ENCODE measurements at regions not wholly inside any gene's neighbourhood (a gene's known extent, or its start where the extent isn't known, plus 50 kb on each side); places are given as distances from the start of the nearest gene placed in this dataset.

- no peak for TF ChIP-seq RCOR1 (IDR thresholded peaks at IDR 0.05; ENCODE audit: borderline replicate concordance in 1 of 2, low read depth in 2 of 2, low read length in 2 of 2)
- TF ChIP-seq ADNP (tag; IDR thresholded peaks at IDR 0.05), result no peak
- no peak for TF ChIP-seq PHTF2 (CRISPR knock-in tag; IDR thresholded peaks at IDR 0.05)
- TF ChIP-seq L3MBTL2 (IDR thresholded peaks at IDR 0.05), result no peak
Measured at GRCh38 chr3:80157546-80157945, 389.7 kb upstream of the ROBO1 start (continued).

DNA sequence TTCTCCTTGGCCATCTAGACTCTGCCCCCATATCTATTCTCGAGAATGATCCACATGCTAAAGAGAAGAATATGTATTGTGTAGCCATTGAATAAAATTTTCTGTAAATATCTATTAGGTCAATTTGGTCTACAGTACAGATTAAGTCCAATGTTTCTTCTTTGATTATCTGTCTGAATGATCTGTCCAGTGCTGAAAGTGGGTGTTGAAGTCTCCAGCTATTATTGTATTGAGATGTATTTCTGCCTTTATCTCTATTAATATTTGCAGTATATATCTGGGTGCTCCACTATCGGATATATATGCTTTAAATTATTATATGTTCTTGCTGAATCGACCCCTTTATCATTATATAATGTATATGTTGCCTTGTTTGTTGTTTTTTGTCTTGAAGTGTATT, 384.9 kb upstream of the ROBO1 start:
- Histone ChIP-seq H3K4me1 (replicated peaks in 1 of 2; ENCODE audit: control insufficient read depth in 2 of 2, insufficient read depth in 2 of 2, low read length in 2 of 2) (no peaks in the 10 kb centered on the region), H3K9me1 (ENCODE audit: control insufficient read depth, insufficient read depth, low read length) (no peaks in the 10 kb centered on the region), H3K4me3 (no peak overlapping the region), H2AFZ (ENCODE audit: low read depth, low read length) (no peak overlapping the region), H3K4me2 (ENCODE audit: insufficient read depth, low read length) (no peak overlapping the region), H3K9ac (ENCODE audit: insufficient read depth in 1 of 2, low read depth in 2 of 2, low read length in 2 of 2) (no peak overlapping the region), H3K36me3 (ENCODE audit: control insufficient read depth, insufficient read depth, low read length) (no peaks in the 10 kb centered on the region), H3K27ac (ENCODE audit: extremely low read depth, low read depth, low read length) (no peak overlapping the region), H3K9me3 (replicated peaks; ENCODE audit: control insufficient read depth, insufficient read depth, low read depth, low read length) (no peaks in the 10 kb centered on the region), H3K27me3 (ENCODE audit: control insufficient read depth in 2 of 2, insufficient read depth in 2 of 2, low read length in 2 of 2) (no peaks in the 10 kb centered on the region), H4K20me1 (replicated peaks; ENCODE audit: control insufficient read depth, insufficient read depth, low read length) (no peaks in the 10 kb centered on the region), H3K79me2 (ENCODE audit: control insufficient read depth, insufficient read depth, low read length) (no peaks in the 10 kb centered on the region)
- no peak for FAIRE-seq
- ChIA-PET POLR2A (no interaction called here), CTCF (ENCODE audit: low intra/inter-chr PET ratio) (no interaction called here)
- no TSS peak for BruUV-seq (replicated peaks)
- no peak for ATAC-seq
- 0% methylated on average over 3 of the region's 3 CpGs for WGBS (ENCODE audit: insufficient coverage, low coverage, missing lambda C conversion rate)
- DNase-seq (ENCODE audit: extremely low read depth in 1 of 4, low spot score in 3 of 4), result no peak
- in situ Hi-C loops (cut with MboI) (no loop called here), intact Hi-C loops (cut with micrococcal nuclease) (no loop called here)
- TF ChIP-seq, protein P1, sequence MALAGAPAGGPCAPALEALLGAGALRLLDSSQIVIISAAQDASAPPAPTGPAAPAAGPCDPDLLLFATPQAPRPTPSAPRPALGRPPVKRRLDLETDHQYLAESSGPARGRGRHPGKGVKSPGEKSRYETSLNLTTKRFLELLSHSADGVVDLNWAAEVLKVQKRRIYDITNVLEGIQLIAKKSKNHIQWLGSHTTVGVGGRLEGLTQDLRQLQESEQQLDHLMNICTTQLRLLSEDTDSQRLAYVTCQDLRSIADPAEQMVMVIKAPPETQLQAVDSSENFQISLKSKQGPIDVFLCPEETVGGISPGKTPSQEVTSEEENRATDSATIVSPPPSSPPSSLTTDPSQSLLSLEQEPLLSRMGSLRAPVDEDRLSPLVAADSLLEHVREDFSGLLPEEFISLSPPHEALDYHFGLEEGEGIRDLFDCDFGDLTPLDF (CRISPR knock-in tag; IDR thresholded peaks at IDR 0.05), result no peak
- TF ChIP-seq ZBTB43 (CRISPR knock-in tag; IDR thresholded peaks at IDR 0.05), result no peak
- no peak for TF ChIP-seq ZKSCAN1 (IDR thresholded peaks at IDR 0.05; ENCODE audit: low read depth, low read length)
- TF ChIP-seq TAF7 (tag; IDR thresholded peaks at IDR 0.05), result no peak
- no peak for TF ChIP-seq ZSCAN32 (CRISPR knock-in tag; IDR thresholded peaks at IDR 0.05)
- TF ChIP-seq YBX1 (IDR thresholded peaks at IDR 0.05), result no peak
- TF ChIP-seq AFF1 (IDR thresholded peaks at IDR 0.05; ENCODE audit: low read depth in 1 of 2, partially characterized antibody in 2 of 2), result no peak
- TF ChIP-seq, protein P2, sequence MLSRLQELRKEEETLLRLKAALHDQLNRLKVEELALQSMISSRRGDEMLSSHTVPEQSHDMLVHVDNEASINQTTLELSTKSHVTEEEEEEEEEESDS (CRISPR knock-in tag; IDR thresholded peaks at IDR 0.05), result no peak
- TF ChIP-seq, protein P3, sequence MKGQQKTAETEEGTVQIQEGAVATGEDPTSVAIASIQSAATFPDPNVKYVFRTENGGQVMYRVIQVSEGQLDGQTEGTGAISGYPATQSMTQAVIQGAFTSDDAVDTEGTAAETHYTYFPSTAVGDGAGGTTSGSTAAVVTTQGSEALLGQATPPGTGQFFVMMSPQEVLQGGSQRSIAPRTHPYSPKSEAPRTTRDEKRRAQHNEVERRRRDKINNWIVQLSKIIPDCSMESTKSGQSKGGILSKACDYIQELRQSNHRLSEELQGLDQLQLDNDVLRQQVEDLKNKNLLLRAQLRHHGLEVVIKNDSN (CRISPR knock-in tag; IDR thresholded peaks at IDR 0.05), result no peak
- TF ChIP-seq ZNF12 (CRISPR knock-in tag; IDR thresholded peaks at IDR 0.05), result no peak

Measured in K562 (cell line).